ENCODE measurements at regions not wholly inside any gene's neighbourhood (a gene's known extent, or its start where the extent isn't known, plus 50 kb on each side); places are given as distances from the start of the nearest gene placed in this dataset.

GRCh38 chr6:156160007-156160794 lies 617.0 kb upstream of the ARID1B start:
- DNase-seq (ENCODE audit: low read depth) = no peak

GRCh38 chr6:156154896-156155295 lies 622.3 kb upstream of the ARID1B start:
- DNase-seq (ENCODE audit: low read depth) = no peak

GRCh38 chr6:156150391-156150790 lies 626.8 kb upstream of the ARID1B start:
- no peak for DNase-seq (ENCODE audit: low read depth)

- no peak for DNase-seq (ENCODE audit: low read depth)
These were observed 630.3 kb upstream of the ARID1B start for GRCh38 chr6:156146891-156147290.

GRCh38 chr6:156131221-156131903 lies 645.8 kb upstream of the ARID1B start:
- no peak for DNase-seq (ENCODE audit: low read depth)

- no peak for DNase-seq (ENCODE audit: low read depth)
These were observed 650.6 kb upstream of the ARID1B start for GRCh38 chr6:156126535-156126934.

GRCh38 chr6:156125844-156126243 lies 651.3 kb upstream of the ARID1B start:
- no peak for DNase-seq (ENCODE audit: low read depth)

GRCh38 chr6:156123731-156124130 lies 653.4 kb upstream of the ARID1B start:
- DNase-seq (ENCODE audit: low read depth) = no peak

- no peak for DNase-seq (ENCODE audit: low read depth)
These were observed 655.2 kb upstream of the ARID1B start for GRCh38 chr6:156121973-156122372.

GRCh38 chr6:156114541-156114940 lies 658.9 kb upstream of the NOX3 start:
- no peak for DNase-seq (ENCODE audit: low read depth)

- DNase-seq (ENCODE audit: low read depth) = no peak
These were observed 658.0 kb upstream of the NOX3 start for GRCh38 chr6:156113631-156114030.

- no peak for DNase-seq (ENCODE audit: low read depth)
These were observed 656.3 kb upstream of the NOX3 start for GRCh38 chr6:156111913-156112312.

- DNase-seq (ENCODE audit: low read depth) = no peak
These were observed 654.6 kb upstream of the NOX3 start for GRCh38 chr6:156110249-156110648.

GRCh38 chr6:156109713-156110112 lies 654.1 kb upstream of the NOX3 start:
- peak; percentile 13 for DNase-seq (ENCODE audit: low read depth)

GRCh38 chr6:156107624-156108101 lies 652.0 kb upstream of the NOX3 start:
- DNase-seq (ENCODE audit: low read depth) = peak; percentile 10

- DNase-seq (ENCODE audit: low read depth) = peak; percentile 5
These were observed 646.5 kb upstream of the NOX3 start for GRCh38 chr6:156102129-156102528.

- no peak for DNase-seq (ENCODE audit: low read depth)
These were observed 643.2 kb upstream of the NOX3 start for GRCh38 chr6:156098839-156099238.

- DNase-seq (ENCODE audit: low read depth) = no peak
These were observed 631.8 kb upstream of the NOX3 start for GRCh38 chr6:156087487-156087886.

- no peak for DNase-seq (ENCODE audit: low read depth)
These were observed 626.4 kb upstream of the NOX3 start for GRCh38 chr6:156082012-156082411.

- DNase-seq (ENCODE audit: low read depth) = no peak
These were observed 624.7 kb upstream of the NOX3 start for GRCh38 chr6:156080371-156080770.

GRCh38 chr6:156068881-156069280 lies 613.2 kb upstream of the NOX3 start:
- DNase-seq (ENCODE audit: low read depth) = peak; percentile 3

- peak; percentile 30 for DNase-seq (ENCODE audit: low read depth)
These were observed 610.2 kb upstream of the NOX3 start for GRCh38 chr6:156065849-156066248.

- peak; percentile 1 for DNase-seq (ENCODE audit: low read depth)
These were observed 606.5 kb upstream of the NOX3 start for GRCh38 chr6:156062091-156062563.

All from renal cortical epithelial cell (primary cell).